Fibroblast of lung (primary cell): ENCODE measurements at regions not wholly inside any gene's neighbourhood (a gene's known extent, or its start where the extent isn't known, plus 50 kb on each side); places are given as distances from the start of the nearest gene placed in this dataset.

Source experiments
- EZH2 ChIP-seq: IDR thresholded peaks from 2 replicates; pipeline ENCODE4 v1.5.1; 2012; ENCODE audit warnings: low read length, control low read depth, mild to moderate bottlenecking; ENCODE audit errors: missing control alignments
- TF ChIP-seq, protein P1 (sequence below), 2 donors: IDR thresholded peaks in 1 of 2; conservative IDR thresholded peaks in 1 of 2; 1 replicate in 1 of 2; 2 replicates in 1 of 2; pipeline ENCODE4 v1.5.1; 2011 to 2012; ENCODE audit warnings: low read length in 2 of 2, control low read depth in 1 of 2, inconsistent platforms in 1 of 2, low read depth in 1 of 2, mild to moderate bottlenecking in 1 of 2

DNA sequence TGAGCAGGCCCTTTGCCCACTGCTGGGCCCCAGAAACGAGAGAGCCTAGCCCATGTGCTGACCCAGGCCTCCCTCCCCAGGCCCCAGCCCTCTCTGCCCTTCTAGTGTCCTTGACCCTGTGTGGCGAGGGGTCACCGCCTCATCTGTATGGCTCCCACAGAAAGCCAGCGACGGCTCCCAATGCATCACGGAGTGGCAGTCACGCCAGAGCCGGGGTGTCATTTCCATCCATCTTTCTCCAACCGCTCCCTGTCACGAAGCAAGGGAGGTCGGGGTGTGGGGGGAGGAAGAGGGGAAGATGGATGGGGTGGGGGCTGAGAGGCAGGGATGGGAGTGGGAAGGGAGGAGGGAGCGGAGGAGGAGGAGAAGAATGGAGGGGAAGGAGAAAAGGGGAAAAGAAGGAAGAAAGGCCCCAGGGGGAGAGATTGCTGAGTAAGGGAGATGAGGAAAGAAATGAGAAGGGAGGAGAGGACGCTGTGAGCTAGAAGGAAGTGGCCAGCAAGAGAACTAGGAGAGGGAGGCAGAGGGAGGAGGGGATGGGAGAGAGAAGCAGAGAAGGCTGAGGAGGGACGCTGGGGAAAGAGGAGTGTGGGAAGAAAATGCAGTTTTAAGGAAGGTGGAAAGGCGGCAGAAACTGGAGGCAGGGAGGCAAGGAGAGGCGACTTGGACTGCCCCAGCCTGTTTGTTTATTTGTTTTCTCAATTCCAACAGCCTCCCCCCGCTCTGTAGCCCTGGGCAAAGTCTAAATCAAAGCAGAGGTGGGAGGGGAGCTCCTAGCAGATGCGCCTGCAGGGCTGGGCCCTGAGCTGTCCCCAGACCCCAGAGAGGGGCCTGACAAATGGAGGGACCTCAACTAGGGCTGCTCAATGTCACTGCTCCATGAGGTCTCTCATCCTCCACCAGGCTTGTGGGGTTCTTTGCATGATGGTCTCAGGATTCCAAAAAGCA, 75.5 kb upstream of the LHX5 start:
- TF ChIP-seq, protein P1, sequence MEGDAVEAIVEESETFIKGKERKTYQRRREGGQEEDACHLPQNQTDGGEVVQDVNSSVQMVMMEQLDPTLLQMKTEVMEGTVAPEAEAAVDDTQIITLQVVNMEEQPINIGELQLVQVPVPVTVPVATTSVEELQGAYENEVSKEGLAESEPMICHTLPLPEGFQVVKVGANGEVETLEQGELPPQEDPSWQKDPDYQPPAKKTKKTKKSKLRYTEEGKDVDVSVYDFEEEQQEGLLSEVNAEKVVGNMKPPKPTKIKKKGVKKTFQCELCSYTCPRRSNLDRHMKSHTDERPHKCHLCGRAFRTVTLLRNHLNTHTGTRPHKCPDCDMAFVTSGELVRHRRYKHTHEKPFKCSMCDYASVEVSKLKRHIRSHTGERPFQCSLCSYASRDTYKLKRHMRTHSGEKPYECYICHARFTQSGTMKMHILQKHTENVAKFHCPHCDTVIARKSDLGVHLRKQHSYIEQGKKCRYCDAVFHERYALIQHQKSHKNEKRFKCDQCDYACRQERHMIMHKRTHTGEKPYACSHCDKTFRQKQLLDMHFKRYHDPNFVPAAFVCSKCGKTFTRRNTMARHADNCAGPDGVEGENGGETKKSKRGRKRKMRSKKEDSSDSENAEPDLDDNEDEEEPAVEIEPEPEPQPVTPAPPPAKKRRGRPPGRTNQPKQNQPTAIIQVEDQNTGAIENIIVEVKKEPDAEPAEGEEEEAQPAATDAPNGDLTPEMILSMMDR (conservative IDR thresholded peaks at IDR 0.05 in 1 of 2, IDR thresholded peaks at IDR 0.05 in 1 of 2; ENCODE audit: low read depth in 1 of 2, low read length in 2 of 2) = no peak
- TF ChIP-seq EZH2 = no peak
